AG04449 (cell line): ENCODE measurements at regions not wholly inside any gene's neighbourhood (a gene's known extent, or its start where the extent isn't known, plus 50 kb on each side); places are given as distances from the start of the nearest gene placed in this dataset.

ENCODE experiments used
- CTCF ChIA-PET: fragments of 350-600 bp; formaldehyde crosslinking; extraction: SDS; loops from one replicate; lab custom pipeline; 2021; ENCODE audit warnings: antibody characterized with exemption; lab: Yijun Ruan, JAX
- POLR2A ChIA-PET: fragments of 400-600, 350-600 bp; formaldehyde crosslinking; extraction: SDS; loops from one replicate; lab custom pipeline; 2020; ENCODE audit warnings: antibody characterized with exemption, inconsistent platforms; lab: Yijun Ruan, JAX
- DNase-seq: peaks from one replicate; pipeline ENCODE4 v3.0.0-alpha.2; 2010; ENCODE audit warnings: low read depth, low spot score
- H3K4me3 ChIP-seq: 2 replicates; pipeline ENCODE4 v1.5.1; 2011; ENCODE audit warnings: low read depth, mild to moderate bottlenecking, control low read depth, low read length
- TF ChIP-seq, protein P1 (sequence below): IDR thresholded peaks from one replicate; pipeline ENCODE4 v1.5.1; 2011; ENCODE audit warnings: mild to moderate bottlenecking, moderate library complexity, low read length, control low read depth, inconsistent platforms; ENCODE audit not compliant: insufficient read depth; ENCODE audit errors: missing control alignments

DNA sequence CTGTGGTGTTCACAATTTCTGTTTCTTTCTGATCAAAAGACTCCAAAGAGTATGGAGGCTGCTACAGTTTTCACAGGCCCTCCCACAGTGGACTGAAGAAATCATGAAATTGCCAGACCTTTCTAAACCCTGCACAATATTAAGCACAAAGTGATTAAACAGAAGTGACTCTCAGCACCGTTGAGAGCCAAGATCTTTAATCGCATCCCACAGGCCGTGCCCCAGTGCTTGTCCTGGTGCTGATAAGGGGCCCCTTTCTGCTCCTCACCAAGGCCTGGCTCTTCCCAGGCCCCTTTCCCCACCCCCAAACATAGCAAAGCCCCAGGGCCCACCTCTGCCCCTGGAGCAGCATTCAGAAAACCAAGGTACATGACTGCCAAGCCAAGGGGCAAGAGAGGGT, 57.4 kb upstream of the BMAL1 start:
- ChIA-PET POLR2A (no interaction called here), CTCF (interaction anchor here (1.5 kb wide), 1 partner anchor 18 kb away, joined by 6 read pairs; no protein-coding TSS in a partner anchor)
- no peak for DNase-seq
- H3K4me3 ChIP-seq, result no peak overlapping the region
- TF ChIP-seq, protein P1, sequence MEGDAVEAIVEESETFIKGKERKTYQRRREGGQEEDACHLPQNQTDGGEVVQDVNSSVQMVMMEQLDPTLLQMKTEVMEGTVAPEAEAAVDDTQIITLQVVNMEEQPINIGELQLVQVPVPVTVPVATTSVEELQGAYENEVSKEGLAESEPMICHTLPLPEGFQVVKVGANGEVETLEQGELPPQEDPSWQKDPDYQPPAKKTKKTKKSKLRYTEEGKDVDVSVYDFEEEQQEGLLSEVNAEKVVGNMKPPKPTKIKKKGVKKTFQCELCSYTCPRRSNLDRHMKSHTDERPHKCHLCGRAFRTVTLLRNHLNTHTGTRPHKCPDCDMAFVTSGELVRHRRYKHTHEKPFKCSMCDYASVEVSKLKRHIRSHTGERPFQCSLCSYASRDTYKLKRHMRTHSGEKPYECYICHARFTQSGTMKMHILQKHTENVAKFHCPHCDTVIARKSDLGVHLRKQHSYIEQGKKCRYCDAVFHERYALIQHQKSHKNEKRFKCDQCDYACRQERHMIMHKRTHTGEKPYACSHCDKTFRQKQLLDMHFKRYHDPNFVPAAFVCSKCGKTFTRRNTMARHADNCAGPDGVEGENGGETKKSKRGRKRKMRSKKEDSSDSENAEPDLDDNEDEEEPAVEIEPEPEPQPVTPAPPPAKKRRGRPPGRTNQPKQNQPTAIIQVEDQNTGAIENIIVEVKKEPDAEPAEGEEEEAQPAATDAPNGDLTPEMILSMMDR, result no peak

DNA sequence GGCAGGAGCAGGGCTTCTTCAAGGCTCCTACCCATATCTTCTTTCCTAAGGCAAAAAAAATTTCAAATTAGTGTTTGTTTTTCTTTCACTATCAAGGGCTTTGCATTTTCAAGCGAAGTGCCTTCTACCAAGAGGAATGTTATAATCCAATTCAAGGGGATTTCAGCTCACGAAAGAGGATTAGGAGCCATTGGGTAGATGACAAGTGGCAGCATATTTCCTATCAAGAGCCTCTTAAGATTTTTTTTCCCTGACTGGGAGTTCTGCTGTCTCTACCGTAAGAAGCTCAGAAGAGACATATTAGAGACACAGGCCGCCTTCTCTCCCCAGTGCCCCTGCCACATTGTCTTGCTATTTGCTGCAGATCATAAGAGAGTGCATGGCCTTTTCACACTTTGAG, 55.9 kb upstream of the BMAL1 start:
- TF ChIP-seq, protein P1, result no peak
- DNase-seq, result no peak
- ChIA-PET CTCF (interaction anchor here (0.6 to 6.4 kb wide), 5 partner anchors 12 to 114 kb away, joined by 3 to 58 read pairs (median 3); no protein-coding TSS in a partner anchor), POLR2A (no interaction called here)
- no peak overlapping the region for H3K4me3 ChIP-seq

DNA sequence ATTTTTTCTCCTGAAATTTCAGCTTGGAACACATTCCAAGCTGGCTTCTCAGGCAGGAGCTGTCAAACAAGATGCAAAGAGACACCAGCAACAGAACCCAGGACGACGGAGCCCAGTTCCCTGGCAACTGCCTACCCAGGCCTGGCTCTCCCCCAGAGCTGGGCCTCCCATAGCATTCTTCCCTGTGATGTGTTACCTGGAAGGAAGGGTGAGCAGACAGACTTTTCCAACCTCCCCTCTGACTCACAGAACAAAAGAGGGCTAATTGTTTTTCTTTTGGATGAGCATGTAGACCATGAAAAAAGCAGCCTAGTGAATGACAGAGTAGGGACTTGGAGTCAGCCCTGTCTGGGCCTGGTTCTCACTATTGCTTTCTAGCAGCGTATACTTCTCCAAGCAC, 55.3 kb upstream of the BMAL1 start:
- TF ChIP-seq, protein P1, result no peak
- ChIA-PET CTCF (interaction anchor here (0.6 to 6.4 kb wide), 5 partner anchors 12 to 113 kb away, joined by 3 to 58 read pairs (median 3); no protein-coding TSS in a partner anchor), POLR2A (no interaction called here)
- H3K4me3 ChIP-seq, result no peak overlapping the region
- no peak for DNase-seq

DNA sequence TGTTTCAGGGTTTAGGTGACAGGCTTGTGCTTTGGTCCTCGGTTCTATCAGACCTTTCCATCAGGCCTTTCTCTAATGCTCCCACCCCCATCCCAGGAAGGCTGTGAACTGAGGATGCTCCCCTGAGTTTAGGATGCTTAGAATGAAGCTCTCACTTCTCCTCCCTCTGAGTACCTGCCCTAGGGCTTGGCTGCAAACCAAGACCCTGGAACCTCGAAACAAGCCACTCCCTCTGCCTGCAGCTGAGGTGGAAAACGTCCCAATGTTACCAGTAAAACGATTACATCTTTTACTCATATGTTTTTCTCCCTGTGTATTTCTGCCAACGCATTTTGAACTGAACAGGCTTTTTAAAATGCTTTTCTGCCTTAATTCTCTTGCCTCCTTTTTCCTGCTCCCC, 54.5 kb upstream of the BMAL1 start:
- CTCF ChIA-PET, result interaction anchor here (1.0 to 6.4 kb wide), 4 partner anchors 9 to 35 kb away, joined by 3 to 58 read pairs (median 8); no protein-coding TSS in a partner anchor

DNA sequence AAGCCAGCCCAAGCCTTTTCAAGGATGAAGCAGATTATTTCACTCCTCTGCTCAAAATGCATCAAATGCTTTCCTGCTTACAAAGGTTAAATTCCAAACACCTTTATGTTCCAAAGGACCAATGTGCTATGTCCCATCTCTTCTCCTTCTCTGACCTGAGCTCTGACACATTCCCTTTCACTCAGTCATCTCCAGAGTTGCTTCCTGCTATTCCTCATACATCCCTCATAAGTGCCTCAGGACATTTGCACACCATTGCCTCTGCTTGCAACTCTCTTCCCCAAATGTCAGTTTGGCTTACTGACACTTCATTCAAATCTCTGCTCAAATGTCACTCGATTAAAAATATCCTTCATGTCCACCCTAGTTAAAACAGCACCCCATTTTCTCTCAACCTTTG, 53.3 kb upstream of the BMAL1 start:
- DNase-seq, result no peak
- POLR2A ChIA-PET, result no interaction called here
- H3K4me3 ChIP-seq, result no peak overlapping the region
- CTCF ChIA-PET, result interaction anchor here (0.9 to 6.4 kb wide), 5 partner anchors 11 to 41 kb away, joined by 3 to 58 read pairs (median 7); no protein-coding TSS in a partner anchor
- TF ChIP-seq, protein P1, result no peak

More for the DNA sequence above, 54.5 kb upstream of the BMAL1 start:
- no peak for DNase-seq
- POLR2A ChIA-PET, result no interaction called here
- TF ChIP-seq, protein P1, result no peak
- H3K4me3 ChIP-seq, result no peak overlapping the region

DNA sequence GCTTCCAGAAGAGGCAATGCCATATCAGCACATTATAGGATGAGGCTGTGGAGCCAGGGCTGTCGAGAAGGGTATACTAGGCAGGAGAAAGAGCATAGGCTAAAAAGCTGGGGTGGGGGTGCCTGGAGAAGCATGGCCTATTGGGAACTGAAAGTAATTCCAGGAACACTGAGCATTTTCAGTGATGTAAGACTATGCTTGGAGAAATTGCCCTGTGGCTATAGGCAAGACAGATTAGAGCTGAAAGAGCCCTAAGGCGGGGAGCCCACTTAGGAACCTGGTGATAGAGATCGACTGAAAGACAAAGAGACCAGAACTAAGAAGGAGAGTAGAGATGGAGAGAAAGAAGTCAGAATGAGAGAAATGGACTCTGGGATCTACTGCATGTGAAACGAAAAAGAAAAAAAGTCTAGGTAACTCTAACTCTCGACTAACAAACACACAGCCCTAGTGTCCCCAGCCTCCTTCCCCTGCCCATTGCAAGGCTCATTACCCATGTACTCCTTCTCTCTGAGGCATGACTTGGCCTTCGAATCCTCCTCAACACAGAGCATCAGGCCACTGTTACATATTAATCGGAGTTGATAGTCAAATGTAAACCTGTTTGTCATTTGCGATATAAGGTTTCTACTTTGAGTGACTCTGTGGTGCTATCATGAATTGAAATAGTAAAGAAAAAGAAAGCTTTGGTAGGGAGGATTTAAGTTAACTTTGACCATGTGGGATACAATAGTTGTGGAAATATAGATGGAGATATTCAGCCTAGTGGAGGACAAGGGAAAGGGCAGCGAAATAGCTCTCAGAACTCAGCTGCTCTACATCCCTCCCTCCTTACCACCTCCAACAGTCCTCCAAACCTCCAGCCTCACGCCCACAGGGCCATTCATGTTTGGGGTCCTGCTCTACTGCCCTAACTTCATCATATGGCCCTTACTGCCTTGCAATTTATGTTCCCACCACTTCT, 52.3 kb upstream of the BMAL1 start:
- H3K4me3 ChIP-seq, result no peak overlapping the region
- TF ChIP-seq, protein P1, result no peak
- ChIA-PET POLR2A (no interaction called here), CTCF (interaction anchor here (0.7 to 6.4 kb wide), 8 partner anchors 8 to 158 kb away, joined by 3 to 58 read pairs (median 4); no protein-coding TSS in a partner anchor)
- DNase-seq, result no peak
